ENCODE measurements at regions not wholly inside any gene's neighbourhood (a gene's known extent, or its start where the extent isn't known, plus 50 kb on each side); places are given as distances from the start of the nearest gene placed in this dataset.

- CTCF ChIA-PET: no interaction called here
- intact Hi-C loops (cut with micrococcal nuclease): loop anchor here (1.0 to 5.0 kb wide), 2 partner anchors 120 to 192 kb away; no protein-coding TSS in a partner anchor
These were observed 479.5 kb downstream of the EPHA5 start for GRCh38 chr4:65190780-65191179.

DNA sequence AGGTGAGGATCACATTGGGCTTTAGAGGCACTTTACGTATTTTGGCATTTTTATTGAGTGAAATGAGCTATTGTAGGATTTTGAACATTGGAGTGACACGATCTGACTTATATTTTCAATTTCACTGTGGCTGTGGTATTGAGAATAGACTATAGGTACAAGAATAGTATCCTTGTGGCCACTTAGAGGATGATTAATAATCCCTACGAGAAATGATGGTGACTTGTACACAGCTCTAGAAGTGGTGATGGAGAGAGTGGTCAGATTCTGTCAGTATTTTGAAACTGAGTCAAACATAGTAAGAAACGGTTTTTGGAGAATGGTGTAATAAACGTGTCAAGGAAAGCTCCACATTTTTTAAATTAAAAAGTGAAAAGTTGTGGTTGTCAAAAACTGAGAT is 494.7 kb downstream of the EPHA5 start:
- no peaks in the 10 kb centered on the region for H4K20me1 ChIP-seq (ENCODE audit: low read length)
- no peaks in the 10 kb centered on the region for H3K79me2 ChIP-seq (ENCODE audit: low read length)
- H3K27me3 ChIP-seq (ENCODE audit: low read length): no peaks in the 10 kb centered on the region
- H3K4me3 ChIP-seq (ENCODE audit: low read length): no peak overlapping the region
- intact Hi-C loops (cut with micrococcal nuclease): no loop called here
- ChIA-PET CTCF (no interaction called here), POLR2A (ENCODE audit: unreplicated experiment) (no interaction called here)
- no peak for DNase-seq
- ATAC-seq: no peak
- no peak for TF ChIP-seq EZH2phosphoT487 (IDR thresholded peaks at IDR 0.05; ENCODE audit: borderline replicate concordance, low read length)
- H3K27ac ChIP-seq (ENCODE audit: low read length): no peak overlapping the region
- H3F3A ChIP-seq (ENCODE audit: low read length, unreplicated experiment): no peaks in the 10 kb centered on the region
- no peak overlapping the region for H3K4me2 ChIP-seq (ENCODE audit: low read length)
- no TSS peak for BruUV-seq (replicated peaks)
- no peak overlapping the region for H3K9ac ChIP-seq (ENCODE audit: low read length)
- H3K36me3 ChIP-seq (ENCODE audit: low read depth, low read length): no peaks in the 10 kb centered on the region
- H2AFZ ChIP-seq (ENCODE audit: low read length): no peak overlapping the region
- H3K9me2 ChIP-seq (replicated peaks; ENCODE audit: low read length): no peaks in the 10 kb centered on the region
- no peaks in the 10 kb centered on the region for H3K9me3 ChIP-seq (ENCODE audit: low read length)
- H3K4me1 ChIP-seq (ENCODE audit: insufficient read depth, low read length): no peaks in the 10 kb centered on the region

More at GRCh38 chr4:65190780-65191179, 479.5 kb downstream of the EPHA5 start:
- H3K9me3 ChIP-seq (ENCODE audit: low read length): no peaks in the 10 kb centered on the region
- H3K9me2 ChIP-seq (replicated peaks; ENCODE audit: low read length): no peaks in the 10 kb centered on the region
- H3K79me2 ChIP-seq (ENCODE audit: low read length): no peaks in the 10 kb centered on the region
- BruUV-seq (replicated peaks): no TSS peak
- TF ChIP-seq EZH2phosphoT487 (IDR thresholded peaks at IDR 0.05; ENCODE audit: borderline replicate concordance, low read length) (no peak), CTCF (conservative IDR thresholded peaks at IDR 0.05; ENCODE audit: low read depth, low read length) (no peak), EZH2 (IDR thresholded peaks at IDR 0.05; ENCODE audit: low read length, unreplicated experiment) (no peak)
- H3K27me3 ChIP-seq (ENCODE audit: low read length): no peaks in the 10 kb centered on the region
- POLR2A ChIA-PET (ENCODE audit: unreplicated experiment): no interaction called here
- H3F3A ChIP-seq (ENCODE audit: low read length, unreplicated experiment): no peaks in the 10 kb centered on the region
- H3K4me3 ChIP-seq (ENCODE audit: low read length): no peak overlapping the region
- H3K9ac ChIP-seq (ENCODE audit: low read length): no peak overlapping the region
- H2AFZ ChIP-seq (ENCODE audit: low read length): no peak overlapping the region
- ATAC-seq (peak; percentile 93), DNase-seq (peak; percentile 92)
- H3K36me3 ChIP-seq (ENCODE audit: low read depth, low read length): no peaks in the 10 kb centered on the region
- no peaks in the 10 kb centered on the region for H4K20me1 ChIP-seq (ENCODE audit: low read length)
- H3K4me2 ChIP-seq (ENCODE audit: low read length): no peak overlapping the region
- H3K27ac ChIP-seq (ENCODE audit: low read length): no peak overlapping the region
- peaks cover 5% of the 10 kb centered on the region for H3K4me1 ChIP-seq (ENCODE audit: insufficient read depth, low read length)

GRCh38 chr4:65170768-65171514 is 499.3 kb downstream of the EPHA5 start:
- no peaks in the 10 kb centered on the region for H3K79me2 ChIP-seq (ENCODE audit: low read length)
- TF ChIP-seq EZH2phosphoT487 (IDR thresholded peaks at IDR 0.05; ENCODE audit: borderline replicate concordance, low read length) (no peak), CTCF (conservative IDR thresholded peaks at IDR 0.05; ENCODE audit: low read depth, low read length) (no peak), EZH2 (IDR thresholded peaks at IDR 0.05; ENCODE audit: low read length, unreplicated experiment) (no peak)
- H3F3A ChIP-seq (ENCODE audit: low read length, unreplicated experiment): no peaks in the 10 kb centered on the region
- H3K4me1 ChIP-seq (ENCODE audit: insufficient read depth, low read length): no peaks in the 10 kb centered on the region
- H3K9me2 ChIP-seq (replicated peaks; ENCODE audit: low read length): no peaks in the 10 kb centered on the region
- H3K4me3 ChIP-seq (ENCODE audit: low read length): no peak overlapping the region
- H3K27ac ChIP-seq (ENCODE audit: low read length): no peak overlapping the region
- H2AFZ ChIP-seq (ENCODE audit: low read length): peak overlapping the region; percentile 34; the same call in 1 of the 2 replicates
- BruUV-seq (replicated peaks): no TSS peak
- DNase-seq: no peak
- no peak overlapping the region for H3K4me2 ChIP-seq (ENCODE audit: low read length)
- no peaks in the 10 kb centered on the region for H3K9me3 ChIP-seq (ENCODE audit: low read length)
- H3K36me3 ChIP-seq (ENCODE audit: low read depth, low read length): no peaks in the 10 kb centered on the region
- no peaks in the 10 kb centered on the region for H4K20me1 ChIP-seq (ENCODE audit: low read length)
- CTCF ChIA-PET: no interaction called here
- POLR2A ChIA-PET (ENCODE audit: unreplicated experiment): interaction anchor here (0.6 kb wide), 1 partner anchor 204 kb away, joined by 4 read pairs; no protein-coding TSS in a partner anchor
- ATAC-seq: no peak; the same call in 1 of the 2 replicates
- H3K27me3 ChIP-seq (ENCODE audit: low read length): no peaks in the 10 kb centered on the region
- intact Hi-C loops (cut with micrococcal nuclease): no loop called here
- H3K9ac ChIP-seq (ENCODE audit: low read length): no peak overlapping the region
